ENCODE measurements at regions not wholly inside any gene's neighbourhood (a gene's known extent, or its start where the extent isn't known, plus 50 kb on each side); places are given as distances from the start of the nearest gene placed in this dataset.

DNA sequence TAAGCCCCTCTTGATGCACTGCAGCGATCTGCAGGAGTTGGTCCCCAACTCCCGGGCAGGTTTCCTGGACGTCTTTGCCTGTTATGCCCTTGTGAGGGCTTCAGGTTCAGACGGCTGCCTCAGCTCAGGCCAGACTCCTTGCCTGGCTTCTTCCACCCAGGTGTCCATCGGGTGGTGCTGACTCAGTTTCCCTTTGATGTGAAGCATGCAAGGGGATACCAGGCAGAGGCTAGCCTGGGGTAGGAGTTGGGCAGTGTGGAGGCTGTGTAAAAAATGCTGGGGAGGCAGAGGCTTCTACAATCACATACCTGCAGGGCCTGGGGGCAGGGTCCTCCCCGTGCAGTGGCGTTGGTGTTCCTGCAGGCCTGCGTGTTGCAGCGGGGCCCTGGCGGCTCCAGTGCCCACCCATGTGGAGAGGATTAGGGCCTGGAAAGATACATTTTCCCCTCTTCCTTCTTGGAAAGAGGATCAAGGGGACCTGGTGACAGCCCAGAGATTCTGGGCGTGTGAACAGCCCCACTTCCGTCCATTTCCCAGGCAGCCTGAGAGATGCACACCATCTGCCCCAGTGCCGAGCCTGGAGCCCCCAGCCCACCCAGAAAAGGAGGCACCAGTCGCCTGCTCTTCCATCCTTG, 338.3 kb downstream of the DYSF start:
- no peak for DNase-seq (ENCODE audit: low spot score)

DNA sequence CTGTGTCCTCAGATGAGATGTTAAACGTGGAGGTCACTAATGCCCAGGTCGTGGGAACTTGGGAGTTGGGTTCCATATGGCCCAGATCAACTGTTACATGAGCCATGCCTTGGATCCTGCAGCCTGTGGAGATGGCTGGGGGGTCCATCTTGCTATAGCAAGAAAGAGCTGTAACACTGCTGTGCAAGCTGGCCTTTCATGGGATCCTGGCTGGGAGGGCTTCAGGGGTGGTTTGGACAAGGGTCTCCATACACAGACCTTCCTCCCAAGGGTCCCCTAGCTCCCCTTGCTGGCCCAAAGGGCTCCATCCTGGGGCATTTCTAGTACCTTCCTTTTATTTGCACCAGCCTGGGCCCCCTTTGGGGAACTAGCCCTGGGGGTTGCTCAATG, 337.7 kb downstream of the DYSF start:
- no peak for DNase-seq (ENCODE audit: low spot score)

DNA sequence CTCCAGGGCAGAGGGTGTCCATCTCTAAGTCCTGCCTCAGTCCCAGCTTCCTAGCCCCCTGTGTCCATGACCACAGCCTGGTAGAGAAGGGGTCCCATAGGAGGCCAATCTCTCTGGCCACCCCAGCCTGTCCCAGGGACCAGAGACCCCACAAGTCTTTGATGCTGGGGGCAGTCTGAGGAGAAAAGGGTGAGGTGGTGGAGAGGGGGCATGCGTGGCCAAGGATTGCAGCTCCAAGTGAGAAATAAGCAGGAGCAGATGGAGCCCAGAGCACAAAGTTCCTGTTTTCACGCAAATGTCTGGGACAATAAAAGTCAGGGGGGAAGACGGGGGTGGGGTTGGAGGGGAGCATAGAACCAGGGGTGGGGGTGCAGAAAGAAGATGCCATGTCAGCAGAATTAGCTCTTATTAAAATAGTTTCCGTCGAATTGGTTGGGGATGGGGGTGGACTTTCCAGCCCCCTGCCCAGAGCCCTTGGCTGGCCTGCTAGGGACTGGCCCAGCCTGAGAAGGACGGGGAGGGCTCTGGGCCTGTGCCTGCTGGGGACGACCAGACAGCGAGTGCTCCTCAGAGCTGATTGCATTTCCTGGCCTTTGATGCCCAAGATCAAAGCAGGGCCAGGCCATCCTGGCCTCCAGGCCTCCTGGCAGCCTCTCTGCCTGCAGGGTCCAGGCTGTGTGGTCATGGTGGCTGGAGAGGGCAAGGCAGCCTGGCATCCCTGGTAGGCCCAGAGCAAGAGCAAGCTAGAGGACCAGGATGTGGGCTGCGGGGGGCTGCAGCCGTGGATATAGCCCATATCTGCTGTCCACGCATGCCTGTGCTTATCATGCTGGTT, 337.1 kb downstream of the DYSF start:
- DNase-seq (ENCODE audit: low spot score), result no peak

DNA sequence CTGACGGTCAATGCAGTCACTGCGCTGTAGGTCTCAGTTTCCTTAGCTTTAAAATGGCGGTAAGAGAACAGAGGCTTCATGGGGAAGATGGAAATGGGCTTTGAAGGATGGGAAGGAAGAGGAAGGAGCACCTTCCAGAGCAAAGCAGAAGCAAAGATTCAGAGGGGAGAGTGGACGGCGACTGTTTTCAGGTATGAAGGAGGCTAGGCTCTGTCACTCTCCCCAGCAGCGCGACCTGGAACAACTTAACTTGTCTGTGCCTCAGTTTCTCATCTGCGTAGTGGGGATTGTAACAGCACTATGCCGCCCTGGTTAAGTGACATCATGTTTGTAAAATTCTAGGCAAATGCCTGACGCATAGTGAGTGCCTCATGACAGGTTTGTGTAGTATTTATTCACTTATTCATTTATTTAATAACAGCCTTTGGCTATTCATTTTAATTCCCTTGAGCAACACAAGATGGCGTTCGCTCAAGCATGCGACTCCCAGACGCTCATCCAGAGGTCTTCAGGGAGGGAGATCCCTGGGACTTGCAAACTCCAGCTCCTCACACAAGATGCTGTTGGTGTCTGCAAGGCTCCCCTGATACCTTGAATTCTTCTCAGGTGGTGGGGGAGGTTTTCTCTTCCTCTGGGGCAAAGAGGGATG, 336.3 kb downstream of the DYSF start:
- DNase-seq (ENCODE audit: low spot score), result no peak

DNA sequence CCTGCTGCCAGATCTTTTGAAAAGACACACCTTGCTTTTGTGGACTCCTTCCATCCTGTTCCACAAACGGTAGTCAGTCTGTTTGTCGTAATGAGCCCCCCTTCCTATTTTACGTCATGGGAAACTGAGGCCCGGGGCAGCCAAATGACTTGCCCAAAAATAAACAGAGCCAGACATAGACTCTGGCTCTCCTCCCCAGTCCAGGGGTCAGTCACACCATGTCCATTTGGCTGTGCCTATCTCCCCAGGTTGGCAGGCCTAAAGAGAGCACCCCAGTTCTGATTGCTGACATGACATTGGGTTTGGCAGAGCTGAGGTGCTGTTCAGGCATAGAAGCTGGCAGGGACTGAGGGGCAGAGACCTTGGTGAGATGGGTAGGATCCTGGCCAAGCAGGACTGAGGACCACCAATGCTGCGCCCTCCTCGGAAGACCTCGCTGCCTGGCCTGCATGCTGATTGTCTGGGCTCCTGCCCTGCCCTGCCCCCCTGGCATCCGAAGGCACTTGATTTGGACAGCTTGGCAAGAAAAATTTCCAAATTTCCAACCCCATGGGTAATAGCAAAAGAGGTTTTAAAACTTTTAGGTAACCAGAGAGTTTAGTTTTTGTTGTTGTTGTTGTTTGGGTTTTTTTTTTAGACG, 335.4 kb downstream of the DYSF start:
- no peak for DNase-seq (ENCODE audit: low spot score)

DNA sequence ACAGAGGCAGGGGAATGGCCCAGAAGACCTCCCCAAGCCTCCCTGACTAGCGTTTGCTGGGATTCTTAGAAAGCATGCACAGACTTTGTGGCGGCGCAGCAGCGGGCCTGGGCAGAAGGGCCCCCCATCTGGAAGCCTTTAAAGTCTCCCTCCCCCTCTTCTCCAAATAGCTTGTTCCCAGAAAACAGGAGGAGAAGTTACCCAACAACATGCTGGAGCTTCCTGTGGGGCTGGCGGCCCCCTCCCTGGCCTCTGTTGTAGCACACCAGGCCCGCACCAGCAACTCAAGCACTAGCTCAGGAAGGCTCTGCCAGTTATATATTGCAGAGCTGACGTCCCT, 334.8 kb downstream of the DYSF start:
- DNase-seq (ENCODE audit: low spot score), result no peak

DNA sequence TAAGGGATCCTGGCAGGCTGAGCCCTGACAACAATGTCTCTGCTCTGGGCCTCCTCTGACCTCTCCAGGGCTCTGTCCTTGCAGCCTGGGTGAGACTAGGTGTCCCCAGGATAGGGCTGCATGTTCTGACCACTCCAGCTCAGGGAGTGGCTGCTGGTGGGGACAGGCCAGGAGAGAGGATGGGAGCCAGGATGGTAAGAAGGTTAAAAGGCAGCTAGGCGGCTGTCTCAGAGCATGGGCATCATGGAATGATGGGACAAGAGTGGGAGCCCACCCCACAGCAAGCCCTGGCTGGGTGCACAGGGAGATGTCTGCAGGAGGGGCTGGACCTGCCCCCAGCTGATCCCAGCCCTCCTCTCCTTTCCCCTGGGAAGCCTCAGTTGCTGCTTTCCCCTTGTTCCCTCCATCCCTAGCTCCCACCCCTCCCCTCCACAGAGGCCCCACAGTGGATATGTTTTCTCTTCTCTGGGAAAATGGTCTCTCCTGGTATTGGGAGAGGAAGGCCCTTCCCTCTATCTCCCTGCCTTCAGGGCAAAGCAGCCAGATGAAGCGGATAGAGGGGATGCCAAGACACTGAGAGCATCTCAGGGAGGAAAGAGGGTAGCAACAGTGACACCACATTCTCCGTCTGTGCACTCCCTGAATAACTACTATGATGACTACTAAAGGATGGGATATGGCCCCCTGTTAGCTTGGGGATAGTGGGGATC, 334.3 kb downstream of the DYSF start:
- no peak for DNase-seq (ENCODE audit: low spot score)

DNA sequence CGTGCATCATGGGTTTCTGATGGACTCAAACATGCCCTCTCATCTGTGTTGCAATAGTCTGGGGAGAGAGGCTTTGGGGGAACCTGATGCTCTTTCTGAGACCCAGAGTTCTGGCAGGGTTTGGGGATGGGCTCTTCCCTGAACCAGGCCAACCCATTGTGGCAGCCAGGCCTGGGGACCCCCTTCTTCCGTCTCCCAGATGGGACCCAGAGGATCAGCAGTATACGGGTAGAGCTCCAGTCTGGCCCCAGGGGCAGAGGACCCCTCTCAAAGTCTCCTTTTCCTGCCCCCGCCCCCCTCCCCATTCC, 333.7 kb downstream of the DYSF start:
- no peak for DNase-seq (ENCODE audit: low spot score)

DNA sequence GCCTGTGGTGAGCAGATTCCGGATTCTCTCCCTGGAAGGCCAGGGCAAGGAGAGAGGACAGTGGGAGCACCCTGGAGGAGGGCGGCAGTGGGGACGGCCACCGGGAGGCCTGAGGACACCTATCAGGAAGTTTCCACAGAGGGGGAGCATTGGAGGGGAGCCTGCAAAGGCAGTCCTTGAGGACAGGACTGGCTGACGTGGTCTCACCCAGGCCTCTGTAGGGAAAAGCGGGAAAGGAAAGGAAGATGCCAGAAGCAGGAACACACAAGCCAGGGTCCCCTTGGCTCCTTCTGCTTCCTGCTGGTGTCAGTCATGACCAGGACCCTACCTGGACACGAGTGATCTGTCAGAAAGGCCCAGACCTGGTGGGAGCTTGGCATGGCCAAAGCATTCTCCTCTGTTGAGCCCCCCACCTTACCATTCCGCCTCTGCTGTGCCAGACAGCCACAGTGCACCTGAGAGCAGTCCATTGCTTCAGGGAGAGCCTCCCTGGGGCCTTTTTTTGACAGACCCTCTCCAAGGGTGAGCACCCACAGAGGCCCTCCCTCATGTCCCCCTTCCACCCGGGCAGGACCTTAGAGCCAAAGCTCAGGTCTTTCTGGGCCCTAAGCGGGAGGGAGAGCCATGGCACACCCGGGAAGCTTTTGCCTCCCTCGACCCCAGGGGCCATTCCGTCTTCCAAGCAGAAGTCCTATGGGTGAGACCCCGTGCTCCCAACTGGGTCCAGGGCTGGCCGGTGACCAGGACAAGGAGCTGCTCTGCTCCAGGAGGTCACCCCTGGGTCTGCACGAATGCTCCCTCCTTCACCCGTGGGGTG, 333.1 kb downstream of the DYSF start:
- DNase-seq (ENCODE audit: low spot score), result no peak

DNA sequence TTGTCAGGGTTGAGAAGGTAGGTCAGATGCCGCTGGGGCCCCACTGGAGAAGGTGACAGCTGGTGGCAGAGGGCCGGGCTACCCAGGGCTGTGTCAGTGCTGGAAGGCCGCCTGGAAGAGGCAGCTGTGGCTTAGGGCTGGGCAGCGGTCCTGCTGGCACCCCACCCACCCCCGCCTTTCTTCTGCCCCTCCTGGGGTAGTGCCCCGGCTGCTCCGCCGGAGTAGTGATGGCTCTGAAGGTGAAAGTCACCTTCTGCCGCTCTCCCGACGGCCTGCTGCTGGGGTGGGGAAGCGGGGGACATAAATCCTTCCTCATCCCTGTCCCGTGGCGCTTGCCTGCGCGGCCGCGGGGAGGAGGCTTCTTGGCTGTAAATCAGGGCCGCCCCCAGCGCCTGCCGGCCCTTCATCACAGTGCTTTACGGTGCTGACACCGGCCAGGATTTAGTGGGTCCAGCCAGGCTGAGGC, 332.2 kb downstream of the DYSF start:
- no peak for DNase-seq (ENCODE audit: low spot score)

DNA sequence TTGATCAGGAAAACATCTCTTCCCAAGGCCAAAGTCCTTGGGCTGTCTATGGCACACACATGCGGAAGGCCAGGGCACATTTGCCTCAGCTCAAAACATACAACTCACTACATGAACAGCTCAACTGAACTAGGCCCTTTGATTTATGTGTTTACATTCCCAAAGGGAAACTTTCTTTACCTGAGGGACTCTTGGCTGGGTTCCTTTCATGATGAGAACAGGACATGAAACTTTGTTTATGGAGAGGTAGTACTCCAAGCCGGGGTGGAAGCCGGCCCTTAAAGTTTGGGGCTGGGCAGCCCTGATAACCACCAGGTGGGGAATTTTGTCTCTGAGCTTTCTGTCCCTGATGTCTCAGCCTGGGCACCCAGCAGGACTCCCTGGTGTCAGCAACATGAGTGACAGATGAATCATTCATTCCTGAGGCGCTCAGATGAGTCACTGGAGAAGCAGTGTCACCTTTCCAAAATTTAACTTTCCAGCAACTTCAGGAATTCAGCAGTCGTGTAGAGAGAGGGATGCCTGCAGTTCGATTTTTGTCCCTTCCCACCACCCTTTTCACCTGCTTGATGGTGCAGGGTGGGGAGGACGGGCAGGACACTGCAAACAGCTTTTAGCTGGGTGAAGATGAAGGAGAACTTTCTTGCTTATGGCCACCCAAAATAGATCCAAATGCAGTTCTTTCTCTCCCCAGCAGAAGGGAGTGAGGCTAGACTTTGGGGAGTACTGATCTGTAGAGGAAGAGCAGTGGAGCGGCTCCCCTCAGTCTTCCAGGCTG, 331.6 kb downstream of the DYSF start:
- DNase-seq (ENCODE audit: low spot score), result no peak

DNA sequence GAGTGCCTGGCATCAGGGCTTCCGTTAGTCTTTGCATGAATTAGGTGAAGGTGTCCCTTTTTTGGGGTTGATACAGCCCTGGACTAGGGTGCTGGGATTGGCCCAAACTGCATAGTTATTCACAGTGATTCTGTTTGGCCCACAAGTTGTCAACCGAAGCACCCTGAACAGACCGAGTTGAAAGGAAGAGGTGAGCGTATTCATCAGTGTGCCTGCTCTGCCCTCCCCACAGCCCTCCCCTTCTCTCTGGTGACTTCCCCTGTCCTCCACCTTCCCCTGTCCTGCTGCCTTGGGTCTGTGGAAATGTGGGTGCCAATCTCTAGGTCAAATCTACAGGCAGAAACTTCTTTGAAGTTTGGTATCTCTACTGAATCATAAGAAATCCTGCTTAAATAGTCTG, 330.5 kb downstream of the DYSF start:
- DNase-seq (ENCODE audit: low spot score), result no peak

DNA sequence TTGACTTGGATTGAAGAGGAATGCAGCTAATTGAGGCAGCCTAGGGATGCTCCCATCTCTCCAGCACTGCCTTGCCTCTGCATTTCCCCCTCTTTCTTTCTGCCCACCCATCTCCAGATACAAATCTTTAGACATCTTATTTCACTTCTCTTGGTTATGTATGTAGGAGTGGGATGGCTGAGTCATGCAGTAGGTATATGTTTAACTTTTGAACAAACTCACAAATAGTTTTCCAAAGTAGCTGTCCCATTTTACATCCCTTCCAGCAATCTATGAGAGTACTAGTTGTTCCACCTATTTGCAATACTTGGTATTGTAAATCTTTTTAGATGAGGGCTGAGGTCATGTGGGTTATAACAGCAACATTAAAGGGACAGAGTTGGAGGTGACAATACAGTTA, 329.9 kb downstream of the DYSF start:
- DNase-seq (ENCODE audit: low spot score), result no peak

DNA sequence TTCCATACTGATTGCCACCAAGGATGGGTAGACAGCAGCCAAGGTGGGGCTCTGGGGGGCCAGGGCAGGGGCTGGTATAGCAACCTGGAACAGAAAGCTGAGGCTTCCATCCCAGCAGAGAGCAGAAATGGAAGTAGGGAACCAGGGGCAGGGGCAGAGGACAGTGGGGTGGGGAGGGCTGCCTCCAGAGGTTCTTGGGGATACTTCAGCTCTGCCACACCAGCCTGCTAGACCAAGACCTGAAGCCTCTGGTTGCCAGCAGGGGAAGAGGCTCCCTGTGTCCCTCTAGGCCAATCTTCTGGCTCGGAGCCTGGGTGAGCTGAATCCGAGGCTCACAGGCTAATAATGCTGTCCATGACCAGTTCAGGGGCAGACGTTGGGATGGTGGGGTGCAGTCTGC, 329.0 kb downstream of the DYSF start:
- DNase-seq (ENCODE audit: low spot score), result no peak

DNA sequence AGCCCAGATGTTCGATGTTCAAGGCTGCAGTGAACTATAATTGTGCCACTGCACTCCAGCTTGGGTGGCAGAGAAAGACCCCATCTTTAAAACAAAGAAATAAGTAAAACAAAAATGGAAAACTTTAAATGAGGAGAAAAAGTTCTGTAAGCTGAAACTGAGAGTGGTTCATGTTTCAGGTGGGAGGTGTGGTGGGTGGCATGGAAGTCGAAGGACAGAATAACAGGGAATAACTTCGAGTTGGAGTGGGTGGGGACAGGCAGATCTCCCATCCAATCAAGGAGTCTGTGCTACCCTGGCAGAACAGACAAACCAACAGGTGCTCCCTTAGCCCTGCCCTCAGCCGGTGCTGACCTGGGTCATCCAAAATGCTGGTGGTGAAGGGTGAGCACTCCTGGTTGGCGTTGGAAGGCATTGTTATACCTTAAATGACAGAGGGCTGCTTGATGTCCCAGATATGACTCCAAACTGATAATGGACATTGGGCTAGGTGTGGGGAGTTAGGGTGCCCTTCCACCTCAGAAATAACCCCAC, 328.4 kb downstream of the DYSF start:
- no peak for DNase-seq (ENCODE audit: low spot score)

DNA sequence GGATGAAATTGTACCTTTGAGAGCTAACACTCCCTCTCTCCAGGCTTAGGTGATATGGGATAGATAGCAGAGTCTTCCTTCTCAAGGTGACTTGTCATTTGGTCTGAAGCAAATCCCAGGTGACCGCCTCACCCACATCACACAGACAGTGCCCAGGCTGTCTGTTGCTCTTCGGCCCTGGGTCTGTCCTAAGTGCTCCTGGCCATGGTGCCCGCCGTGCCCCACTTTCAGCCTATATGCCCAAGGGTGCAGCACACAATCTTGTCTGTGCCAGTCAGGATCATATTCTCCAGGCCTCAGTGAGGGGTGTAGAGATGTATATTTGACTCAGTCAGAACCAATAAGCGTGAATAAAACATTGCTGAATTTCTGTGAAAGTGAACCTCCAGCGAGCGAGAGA, 326.8 kb downstream of the DYSF start:
- DNase-seq (ENCODE audit: low spot score), result no peak

DNA sequence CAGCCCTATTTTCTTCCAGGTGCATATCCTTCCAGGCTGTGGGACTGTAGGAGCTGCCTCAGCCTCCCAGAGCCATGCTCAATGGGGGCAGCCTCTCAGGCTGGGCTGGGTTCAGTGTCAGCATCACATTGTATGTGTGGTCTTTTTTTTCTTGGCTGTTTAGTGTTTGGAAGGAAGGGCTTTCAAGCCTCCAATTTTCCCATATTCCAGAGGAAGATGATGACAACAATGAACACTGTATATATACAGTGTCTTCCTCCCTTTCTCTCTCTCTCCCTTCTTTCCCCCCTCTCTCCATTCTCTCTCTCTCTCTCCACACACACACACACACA, 326.4 kb downstream of the DYSF start:
- DNase-seq (ENCODE audit: low spot score), result no peak

DNA sequence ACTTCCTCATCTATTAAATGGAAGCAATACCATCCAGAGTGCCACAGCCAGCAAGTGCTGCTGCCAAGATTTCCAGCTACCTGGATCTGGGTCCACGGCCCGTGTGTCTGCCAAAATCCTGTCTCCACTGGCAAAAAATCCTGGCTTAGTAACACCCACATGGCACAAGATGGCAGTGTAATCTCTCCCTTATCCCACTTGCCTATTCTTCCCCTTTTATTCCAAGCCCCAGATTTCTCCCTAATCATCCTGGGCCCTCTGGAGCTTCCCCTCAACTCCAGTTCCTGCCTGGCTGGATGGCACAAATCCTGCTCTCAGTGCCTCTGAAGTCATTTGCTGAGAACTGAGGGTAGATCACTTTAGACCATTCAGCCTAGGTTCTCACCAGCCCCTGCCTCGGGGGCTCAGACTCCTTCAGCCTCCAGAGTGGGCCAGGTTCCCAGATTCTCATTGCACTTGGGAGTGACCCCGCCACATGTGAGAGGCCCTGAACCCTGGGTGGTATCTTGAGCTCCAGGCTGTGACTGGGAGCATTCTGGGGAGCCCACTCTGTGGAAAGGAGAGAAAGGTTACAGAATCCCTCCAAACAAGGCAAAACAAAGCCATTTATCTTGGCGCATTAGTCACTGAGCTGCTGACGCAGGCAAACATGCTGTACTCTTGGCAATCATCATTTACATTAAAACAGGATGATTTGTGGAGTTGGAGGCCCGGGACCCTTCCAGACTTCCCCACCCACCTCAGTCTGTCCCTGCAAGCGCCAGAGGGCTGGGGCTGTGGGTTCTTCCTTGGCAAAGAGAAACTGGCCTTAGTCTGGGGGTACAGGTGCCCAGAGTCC, 325.8 kb downstream of the DYSF start:
- no peak for DNase-seq (ENCODE audit: low spot score)

DNA sequence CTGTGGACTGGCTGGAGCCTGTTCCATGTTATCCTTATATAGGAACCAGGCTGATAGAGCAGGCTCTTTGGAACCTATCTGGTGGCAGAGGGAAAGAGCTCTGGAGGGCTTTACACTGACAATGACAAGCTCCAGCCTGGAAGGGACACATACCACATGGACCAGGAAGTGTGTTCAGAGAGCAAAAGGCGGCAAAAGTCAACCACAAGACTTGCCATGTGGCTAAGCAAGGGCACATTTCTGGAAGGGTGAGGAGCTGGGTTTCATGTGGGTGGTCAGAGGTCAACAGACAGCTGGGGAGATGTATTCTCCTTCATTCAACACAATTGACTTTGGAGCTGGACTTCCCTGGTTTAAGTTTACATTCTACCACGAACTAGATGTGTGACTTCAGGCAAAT, 325.2 kb downstream of the DYSF start:
- DNase-seq (ENCODE audit: low spot score), result no peak

DNA sequence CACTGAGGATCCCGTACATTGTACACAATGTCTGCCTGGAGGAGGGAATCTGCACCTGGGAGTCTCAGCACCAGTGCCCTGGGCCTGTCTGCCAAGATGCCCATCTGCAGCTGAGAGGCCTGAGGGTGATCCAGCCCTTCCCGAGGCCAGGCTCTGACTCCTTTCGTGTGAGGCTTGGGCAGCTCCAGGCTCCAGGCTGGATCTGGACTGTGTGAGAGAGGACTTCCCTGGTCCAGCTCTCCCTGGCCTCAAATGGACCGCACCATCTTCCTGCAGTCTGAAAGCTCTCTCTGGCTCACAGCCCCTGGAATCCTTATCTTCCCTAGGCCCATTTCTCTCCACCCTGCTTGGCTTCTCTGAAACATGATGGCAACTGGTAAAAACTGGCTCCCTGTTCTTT, 324.6 kb downstream of the DYSF start:
- no peak for DNase-seq (ENCODE audit: low spot score)

Data from activated CD4-positive, alpha-beta T cell treated with anti-CD3 and anti-CD28 coated beads, Interleukin-2, Interleukin-4, amounts not matched to agents 100 ng/mL and 50 ng/mL, durations not matched to agents 16 hours and 8 hours (primary cell).